K562 (cell line): ENCODE measurements at regions not wholly inside any gene's neighbourhood (a gene's known extent, or its start where the extent isn't known, plus 50 kb on each side); places are given as distances from the start of the nearest gene placed in this dataset.

ENCODE experiments used
- ATAC-seq: fragments of 200-7000 bp; cut with Tn5 transposase; 3 replicates; pipeline ENCODE4 v1.9.1; 2020; ENCODE audit warnings: moderate library complexity
- BruUV-seq: library from RNA; stranded (reverse); fragments of 400-500 nt; replicated peaks from 2 replicates; lab custom pipeline; 2021; lab: Mats Ljungman, UMichigan
- CTCF ChIA-PET: fragments of 300-600 bp; formaldehyde crosslinking; extraction: SDS; loops from one replicate; lab custom pipeline; 2021; ENCODE audit warnings: low intra/inter-chr PET ratio; lab: Yijun Ruan, JAX
- POLR2A ChIA-PET: fragments of 300-600, 350-650 bp; sonication (Branson Sonifier 250); formaldehyde crosslinking; extraction: SDS; loops from one replicate; lab custom pipeline; 2021; ENCODE audit warnings: antibody characterized with exemption, inconsistent platforms; lab: Yijun Ruan, JAX
- DNase-seq, 4 experiments: peaks; one replicate each; pipeline versions ENCODE4 v3.0.0 to v3.0.0-alpha.2; 2011 to 2018; ENCODE audit warnings: low spot score in 3 of 4, mixed read lengths in 3 of 4; ENCODE audit errors: extremely low read depth in 1 of 4
- FAIRE-seq: peaks from 2 replicates; lab custom pipeline; 2011; peaks lifted over from hg19 to GRCh38; lab: Jason Lieb, UNC
- H2AFZ ChIP-seq: 2 replicates; pipeline ENCODE4 v1.6.0; 2011; ENCODE audit warnings: low read depth, low read length, control low read depth, inconsistent platforms
- H3K27ac ChIP-seq: fragments of 200-600 bp; 3 replicates; pipeline ENCODE4 v1.8.0; 2011; ENCODE audit warnings: low read depth, mild to moderate bottlenecking, control low read depth, inconsistent platforms, low read length, moderate library complexity, mixed read lengths; ENCODE audit errors: extremely low read depth
- H3K27me3 ChIP-seq, 2 experiments: fragments of 300-600 bp in 1 of 2; 2 replicates in 1 of 2; 3 replicates in 1 of 2; pipeline versions ENCODE4 v1.6.0 to v1.8.0; 2011; ENCODE audit warnings: inconsistent platforms in 2 of 2, low read length in 2 of 2, mild to moderate bottlenecking in 1 of 2, mixed read lengths in 1 of 2, moderate library complexity in 1 of 2; ENCODE audit not compliant: control insufficient read depth in 2 of 2, insufficient read depth in 2 of 2
- H3K36me3 ChIP-seq: fragments of 300-600 bp; 3 replicates; pipeline ENCODE4 v1.8.0; 2011; ENCODE audit warnings: mild to moderate bottlenecking, low read length, inconsistent platforms; ENCODE audit not compliant: control insufficient read depth, insufficient read depth
- H3K4me1 ChIP-seq, 2 experiments: fragments of 200-600 bp in 1 of 2; replicated peaks in 1 of 2; 2 replicates in 1 of 2; 3 replicates in 1 of 2; pipeline versions ENCODE4 v1.5.1 to v1.8.0; 2011; ENCODE audit warnings: inconsistent platforms in 2 of 2, low read length in 2 of 2, mild to moderate bottlenecking in 1 of 2, mixed read lengths in 1 of 2, moderate library complexity in 1 of 2; ENCODE audit not compliant: control insufficient read depth in 2 of 2, insufficient read depth in 2 of 2
- H3K4me2 ChIP-seq: 2 replicates; pipeline ENCODE4 v1.6.1; 2011; ENCODE audit warnings: low read length, control low read depth, inconsistent platforms, mixed read lengths; ENCODE audit not compliant: insufficient read depth
- H3K4me3 ChIP-seq: fragments of 200-600 bp; sonication (generic), shearing (Covaris generic); 2 replicates; pipeline ENCODE4 v1.5.1; 2016; ENCODE audit warnings: control low read depth, inconsistent platforms
- H3K79me2 ChIP-seq: fragments of 200-600 bp; 3 replicates; pipeline ENCODE4 v1.8.0; 2011; ENCODE audit warnings: low read length, inconsistent platforms; ENCODE audit not compliant: control insufficient read depth, insufficient read depth
- H3K9ac ChIP-seq, 2 experiments: 2 replicates each; pipeline versions ENCODE4 v1.6.0 to v1.6.1; 2011; ENCODE audit warnings: low read depth in 2 of 2, low read length in 2 of 2, control low read depth in 1 of 2, inconsistent platforms in 1 of 2, mild to moderate bottlenecking in 1 of 2, mixed read lengths in 1 of 2; ENCODE audit not compliant: insufficient read depth in 1 of 2
- H3K9me1 ChIP-seq: one replicate; pipeline ENCODE4 v1.6.0; 2011; ENCODE audit warnings: inconsistent platforms, mild to moderate bottlenecking, low read length, moderate library complexity; ENCODE audit not compliant: control insufficient read depth, insufficient read depth
- H3K9me3 ChIP-seq: replicated peaks from 2 replicates; pipeline ENCODE4 v1.5.1; 2011; ENCODE audit warnings: low read depth, low read length, inconsistent platforms; ENCODE audit not compliant: control insufficient read depth, insufficient read depth
- H4K20me1 ChIP-seq: replicated peaks from 2 replicates; pipeline ENCODE4 v1.6.1; 2011; ENCODE audit warnings: low read length, inconsistent platforms, mixed read lengths; ENCODE audit not compliant: control insufficient read depth, insufficient read depth
- ARID1B ChIP-seq: fragments of 450-650 bp; IDR thresholded peaks from 2 replicates; pipeline ENCODE4 v1.6.1; 2016; ENCODE audit warnings: antibody characterized with exemption, mild to moderate bottlenecking, inconsistent platforms
- CEBPB ChIP-seq: fragments of 450-650 bp; IDR thresholded peaks from 2 replicates; pipeline ENCODE4 v1.6.1; 2016; ENCODE audit warnings: missing genetic modification characterization, missing compliant biosample characterization
- NCOA1 ChIP-seq: fragments of 450-650 bp; IDR thresholded peaks from 2 replicates; pipeline ENCODE4 v1.6.1; 2016; ENCODE audit warnings: low read depth
- PRPF4 ChIP-seq: fragments of 200-400 bp; formaldehyde crosslinking; IDR thresholded peaks from one replicate; pipeline ENCODE4 v1.6.1; 2017; ENCODE audit warnings: low read length, low read depth, mild to moderate bottlenecking; ENCODE audit not compliant: insufficient read depth, poor library complexity, severe bottlenecking
- ZC3H8 ChIP-seq: fragments of 450-650 bp; IDR thresholded peaks from 2 replicates; pipeline ENCODE4 v1.6.1; 2017
- ZNF445 ChIP-seq: fragments of 250-450 bp; sonication (Bioruptor Pico); IDR thresholded peaks from 2 replicates; pipeline ENCODE4 v1.4.0; 2020; ENCODE audit warnings: low read depth, mild to moderate bottlenecking, moderate library complexity
- WGBS: fragments of 100-300 bp; shearing (Covaris generic); methylation state at CpG from one replicate; pipeline ENCODE4 v1.1.6; 2016; ENCODE audit warnings: low coverage, mixed read lengths; ENCODE audit not compliant: insufficient coverage; ENCODE audit errors: missing lambda C conversion rate; 5-methylcytosine and 5-hydroxymethylcytosine counted together
- in situ Hi-C: fragments of 300-500 bp; cut with MboI; formaldehyde crosslinking; loops from 4 replicates; pipeline ENCODE4 v1.15.0; 2018; ENCODE audit warnings: inconsistent platforms, mixed read lengths
- intact Hi-C: fragments of 100-400 bp; cut with micrococcal nuclease; formaldehyde crosslinking; loops from 2 replicates; pipeline ENCODE4 v1.14.2; 2022

DNA sequence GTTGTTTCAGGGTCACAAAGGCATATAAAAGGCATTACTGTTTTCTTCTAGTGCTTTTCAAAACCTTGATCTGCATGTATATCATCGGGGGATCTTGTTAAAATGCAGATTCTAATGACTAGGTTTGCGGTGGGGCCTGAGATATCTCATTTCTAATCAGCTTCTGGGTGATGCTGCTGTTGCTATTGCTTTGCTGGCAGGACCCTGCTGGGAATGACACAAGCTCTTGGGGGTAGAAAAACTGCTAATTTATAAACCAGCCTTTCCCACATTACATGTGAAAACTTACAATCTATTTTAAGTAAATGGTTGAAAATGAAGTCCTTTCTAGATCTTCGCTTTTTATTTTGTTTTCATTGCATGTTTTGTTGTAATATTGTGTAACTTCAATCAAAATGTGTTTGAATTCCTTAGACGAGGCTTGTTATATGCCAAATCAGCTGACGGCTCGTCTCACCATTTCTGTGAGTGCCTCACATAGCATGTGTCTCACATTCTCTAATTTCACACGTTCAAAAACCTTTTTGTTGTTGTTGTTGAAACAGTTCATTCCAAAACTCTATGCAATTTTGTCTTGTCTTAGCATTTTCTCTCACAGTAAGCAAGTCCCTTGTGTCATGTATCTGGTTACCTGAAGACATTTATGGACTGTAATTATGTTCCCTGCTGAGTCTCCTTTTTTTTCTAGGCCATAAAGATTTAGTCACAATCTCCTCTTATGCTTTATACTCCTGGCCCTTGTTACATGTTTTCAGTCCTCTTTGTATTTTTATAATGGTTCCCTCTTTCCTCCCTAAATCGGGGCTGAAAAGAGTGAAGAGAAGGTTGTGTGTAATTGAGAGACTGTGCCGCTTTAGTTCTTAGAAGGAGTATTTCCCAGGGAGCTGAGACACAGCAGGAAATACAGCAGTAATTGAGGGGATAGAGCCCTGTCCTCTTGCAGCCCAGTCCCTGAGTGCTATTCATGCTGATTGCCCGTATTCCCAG is 521.0 kb upstream of the SEMA6A start:
- Histone ChIP-seq H3K36me3 (no peaks in the 10 kb centered on the region), H2AFZ (no peak overlapping the region), H3K4me1 (no peaks in the 10 kb centered on the region), H3K27ac (no peak overlapping the region), H3K4me2 (no peak overlapping the region), H3K9me1 (no peaks in the 10 kb centered on the region), H3K27me3 (no peaks in the 10 kb centered on the region), H4K20me1 (no peaks in the 10 kb centered on the region), H3K79me2 (no peaks in the 10 kb centered on the region), H3K9ac (no peak overlapping the region), H3K9me3 (no peaks in the 10 kb centered on the region), H3K4me3 (no peak overlapping the region)
- ATAC-seq (no peak), FAIRE-seq (no peak), DNase-seq (no peak)
- no TSS peak for BruUV-seq
- TF ChIP-seq ZC3H8 (no peak), PRPF4 (no peak), NCOA1 (no peak), CEBPB (tag) (no peak), ZNF445 (CRISPR knock-in tag) (no peak), ARID1B (no peak)
- in situ Hi-C loops: no loop called here
- POLR2A ChIA-PET: no interaction called here
- intact Hi-C loops: no loop called here
- under 1% methylated on average over 10 of the region's 10 CpGs for WGBS
- CTCF ChIA-PET: no interaction called here
